HG03521 (cell line): ENCODE measurements at regions not wholly inside any gene's neighbourhood (a gene's known extent, or its start where the extent isn't known, plus 50 kb on each side); places are given as distances from the start of the nearest gene placed in this dataset.
A peak's percentile ranks its signal among the peaks of the same experiment; 100 is the strongest.

Source experiments
- ATAC-seq: cut with Tn5 transposase; IDR thresholded peaks from one replicate; pipeline ENCODE4 v1.9.1; 2021; ENCODE audit warnings: mild to moderate bottlenecking, moderate library complexity; ENCODE audit not compliant: unreplicated experiment

- ATAC-seq, result no peak
Observed at GRCh38 chr4:24070117-24070516, 180.3 kb upstream of the PPARGC1A start.

- ATAC-seq, result no peak
Observed at GRCh38 chr4:24067367-24068193, 177.7 kb upstream of the PPARGC1A start.

GRCh38 chr4:24065974-24066373 lies 176.1 kb upstream of the PPARGC1A start:
- no peak for ATAC-seq

- ATAC-seq, result no peak
Observed at GRCh38 chr4:24063731-24064130, 173.9 kb upstream of the PPARGC1A start.

DNA sequence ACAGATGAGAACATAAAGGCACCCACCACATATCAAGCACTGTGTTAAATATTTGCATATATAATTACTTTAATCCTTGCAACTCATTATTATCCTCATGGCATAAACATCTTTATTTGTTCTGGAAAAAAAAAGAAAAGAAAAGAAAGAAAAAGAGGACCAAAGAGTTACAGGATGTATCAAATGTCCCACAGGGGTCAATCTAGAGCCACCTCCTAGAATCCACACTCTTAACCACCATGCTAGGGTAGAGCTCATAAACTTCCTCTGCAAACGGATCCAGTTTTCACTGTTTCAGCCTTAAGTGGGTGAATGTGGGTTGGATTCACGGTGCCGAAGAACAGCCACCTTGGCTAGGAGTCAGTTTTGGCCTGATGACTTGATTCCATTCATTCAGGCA lies 171.1 kb upstream of the PPARGC1A start:
- ATAC-seq, result no peak

- ATAC-seq, result no peak
Observed at GRCh38 chr4:24059839-24060238, 170.0 kb upstream of the PPARGC1A start.

- ATAC-seq, result no peak
Observed at GRCh38 chr4:24057915-24058559, 168.2 kb upstream of the PPARGC1A start.

DNA sequence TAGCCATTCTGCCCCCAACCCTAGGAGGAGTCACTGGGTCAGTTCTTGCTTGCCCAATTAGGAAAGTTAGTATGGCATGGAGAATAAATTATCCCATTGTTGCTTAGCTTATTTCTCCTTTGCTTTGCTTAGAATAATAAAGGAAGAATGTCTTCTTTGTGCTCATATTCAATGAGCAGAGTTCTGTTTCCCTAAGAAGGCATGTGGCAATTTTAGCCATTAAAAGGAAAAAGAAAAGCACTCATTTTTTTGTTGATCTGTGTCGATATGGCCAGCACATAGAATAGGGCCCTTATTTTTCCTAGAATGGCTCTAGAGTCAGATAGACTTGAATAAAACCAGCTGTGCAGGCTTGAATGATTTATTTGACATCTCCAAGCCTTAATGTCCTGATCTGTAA lies 166.4 kb upstream of the PPARGC1A start:
- no peak for ATAC-seq

DNA sequence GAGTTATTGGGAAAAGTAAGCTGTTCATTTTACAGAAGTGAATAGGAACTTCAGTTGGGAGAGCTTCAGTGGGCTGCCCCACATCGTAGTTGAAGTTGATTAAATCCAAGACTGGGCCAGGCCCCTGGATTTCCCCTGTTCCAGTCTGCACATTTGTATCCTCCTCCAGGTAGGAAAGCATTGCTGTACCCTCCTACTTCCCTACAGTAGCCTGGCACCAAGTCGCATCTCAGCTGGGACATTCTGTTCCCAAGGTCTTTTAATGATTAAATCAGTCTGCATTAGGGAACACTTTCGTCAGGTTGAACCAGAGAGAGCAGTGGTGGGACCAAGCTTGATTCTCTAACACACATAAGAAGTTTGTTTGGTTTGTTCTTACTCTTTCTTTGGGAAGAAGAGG lies 165.8 kb upstream of the PPARGC1A start:
- no peak for ATAC-seq

DNA sequence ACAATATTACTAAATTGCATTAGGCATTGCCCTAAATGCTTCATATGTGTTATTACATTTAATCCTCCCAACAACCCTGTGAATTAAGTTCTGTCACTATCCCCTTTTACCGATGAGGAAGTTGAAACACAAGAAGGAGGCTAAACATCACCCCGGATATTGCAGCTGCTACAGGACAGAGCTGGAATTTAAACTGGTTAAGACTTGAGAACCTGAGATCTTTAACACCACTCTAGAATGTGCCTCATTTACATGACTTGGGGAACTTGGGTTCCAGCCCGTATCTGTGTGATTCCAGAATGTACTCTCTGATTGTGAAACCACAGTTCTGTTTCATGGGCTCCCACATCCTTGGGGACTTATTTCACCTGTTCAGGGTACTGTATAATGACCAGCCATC lies 165.1 kb upstream of the PPARGC1A start:
- no peak for ATAC-seq

DNA sequence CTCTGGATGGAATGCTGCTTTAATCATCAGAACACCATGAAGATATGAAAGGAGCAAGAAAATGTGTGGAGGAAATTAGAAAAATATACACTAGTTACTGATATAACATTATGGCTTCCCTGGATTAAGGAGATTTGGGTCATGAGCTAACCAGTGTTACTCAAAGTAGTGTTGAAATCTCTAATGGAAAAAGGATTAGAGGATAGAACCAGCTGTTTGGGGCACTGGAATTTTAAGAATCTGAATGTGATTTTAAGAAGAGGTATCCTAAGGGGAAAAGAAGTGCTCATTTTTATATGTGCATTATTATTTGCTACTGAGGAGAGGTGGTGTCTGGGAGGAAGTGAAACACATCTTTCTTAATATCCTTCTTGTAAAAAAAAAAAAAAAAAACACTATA lies 164.1 kb upstream of the PPARGC1A start:
- no peak for ATAC-seq

GRCh38 chr4:24044610-24045589 lies 155.1 kb upstream of the PPARGC1A start:
- ATAC-seq, result no peak

DNA sequence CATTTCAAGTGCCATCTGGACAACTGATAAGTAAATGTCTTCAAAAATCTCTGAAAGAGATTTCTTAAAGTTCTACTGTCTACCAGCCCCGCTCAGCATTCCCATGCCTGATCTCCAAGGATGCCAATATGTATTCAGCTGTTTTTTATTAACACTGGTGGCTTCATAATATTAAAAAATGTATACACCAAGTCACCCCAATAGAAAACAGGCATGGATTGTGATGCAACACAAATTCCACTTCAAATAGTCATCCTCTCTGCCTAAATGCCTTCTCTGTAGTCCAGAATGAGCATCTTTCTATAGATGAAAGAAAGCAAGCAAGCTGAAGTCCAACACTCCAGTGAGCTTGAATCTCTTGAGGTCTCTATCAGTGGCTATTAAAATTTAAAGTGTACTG lies 152.2 kb upstream of the PPARGC1A start:
- no peak for ATAC-seq

GRCh38 chr4:24040811-24041210 lies 151.0 kb upstream of the PPARGC1A start:
- no peak for ATAC-seq

DNA sequence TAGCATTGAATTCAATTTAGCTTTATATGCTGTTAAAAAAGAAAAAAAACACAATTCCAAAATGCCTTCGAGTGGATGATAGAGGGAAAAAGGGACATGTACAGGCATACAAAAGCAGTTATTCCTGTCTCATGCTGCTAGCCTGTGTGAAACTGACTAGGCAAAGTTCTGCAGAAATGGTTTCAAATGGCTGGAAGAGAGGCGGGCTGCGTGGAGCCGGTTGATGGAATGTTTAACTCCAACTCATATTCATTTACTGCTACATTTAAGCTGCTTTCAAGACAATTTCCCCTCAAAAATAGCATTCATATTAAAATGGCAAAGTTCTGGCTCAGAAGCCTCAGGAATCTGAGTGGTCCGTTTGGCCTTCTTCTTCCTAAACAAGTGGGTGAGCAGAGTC lies 143.8 kb upstream of the PPARGC1A start:
- no peak for ATAC-seq

DNA sequence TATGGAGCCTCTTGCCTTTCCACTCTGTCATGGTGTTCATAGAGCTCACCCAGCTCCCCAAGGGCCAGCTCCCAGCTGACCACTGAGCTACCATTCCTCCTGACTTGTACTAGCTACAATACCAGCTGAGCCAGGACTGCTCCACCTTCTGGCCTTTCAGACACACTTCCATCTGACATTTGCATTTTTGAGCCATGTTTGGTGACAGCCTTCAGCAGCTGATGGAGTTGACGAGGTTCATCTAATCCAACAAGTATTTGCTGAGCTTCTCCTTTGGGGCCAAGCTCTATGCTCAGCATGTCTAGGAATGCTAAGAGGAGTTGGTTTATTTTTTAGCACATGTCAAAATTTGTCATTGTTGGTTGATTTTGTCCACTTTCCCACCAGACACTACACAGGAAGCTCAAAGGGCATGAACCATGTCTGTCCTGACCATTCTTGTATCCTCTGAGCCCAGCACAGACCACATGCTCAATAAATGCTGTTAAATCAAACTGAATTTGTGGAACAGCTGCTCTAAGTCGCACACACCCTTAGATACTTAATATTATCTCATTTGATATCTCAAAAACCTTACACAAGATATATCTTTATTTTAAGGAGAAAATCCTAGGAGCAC lies 142.6 kb upstream of the PPARGC1A start:
- ATAC-seq, result peak; percentile 54

DNA sequence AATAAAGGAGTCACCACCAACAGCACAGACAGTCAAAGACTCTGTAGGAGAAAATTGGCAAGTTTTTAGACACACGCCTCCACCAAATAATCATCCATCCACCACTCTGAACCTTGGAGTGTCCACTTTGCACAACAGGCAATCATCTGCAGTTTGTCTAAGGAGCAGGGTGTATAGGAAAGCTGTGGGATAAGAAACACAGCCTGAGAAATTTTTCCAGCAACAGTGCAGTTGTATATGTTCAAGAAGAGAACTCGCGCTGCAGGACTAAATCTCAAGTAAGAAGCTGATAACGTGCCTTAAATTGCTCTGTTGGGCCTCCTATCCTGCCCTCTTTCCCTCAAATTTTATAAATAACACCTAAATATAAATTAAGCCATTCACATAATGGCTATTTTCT lies 136.7 kb upstream of the PPARGC1A start:
- no peak for ATAC-seq

GRCh38 chr4:24024605-24025004 lies 134.8 kb upstream of the PPARGC1A start:
- no peak for ATAC-seq

DNA sequence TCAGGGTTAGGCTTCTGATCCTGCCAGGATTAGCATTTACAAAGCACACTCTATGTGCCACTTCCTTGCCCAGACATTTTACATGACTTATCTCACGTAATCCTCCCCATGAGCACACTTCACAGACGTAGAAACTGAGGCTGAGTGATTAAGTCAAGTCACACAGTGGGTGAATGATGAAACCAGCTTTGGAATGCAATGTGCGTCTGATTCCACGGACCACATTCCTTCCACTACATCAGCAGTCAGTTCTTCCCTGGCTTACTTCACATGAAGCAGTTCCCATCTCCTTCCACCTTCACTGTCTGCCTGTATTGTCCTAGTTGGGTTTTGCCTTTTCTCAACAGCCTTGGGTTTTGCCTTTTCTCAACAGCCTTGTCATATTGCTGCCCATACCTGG lies 134.3 kb upstream of the PPARGC1A start:
- ATAC-seq, result no peak

DNA sequence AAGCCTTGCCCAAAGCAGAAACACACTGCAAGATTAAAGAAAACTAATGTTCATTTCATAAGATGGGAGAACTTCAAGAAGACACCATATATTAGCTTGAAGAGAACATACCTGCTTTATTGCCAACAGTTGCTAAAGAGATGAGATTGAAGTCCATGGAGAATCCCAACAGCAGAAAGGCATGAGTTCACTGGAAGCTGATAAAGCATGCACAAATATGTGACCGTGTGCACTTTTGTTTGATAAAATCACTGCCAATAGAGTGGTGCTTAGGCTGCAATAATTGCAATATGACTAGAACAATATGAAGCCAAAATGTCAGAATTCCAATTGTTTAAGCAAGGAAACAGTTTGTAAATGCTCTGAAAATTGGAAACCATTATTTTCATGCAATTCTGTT lies 125.9 kb upstream of the PPARGC1A start:
- no peak for ATAC-seq
